ENCODE measurements at regions not wholly inside any gene's neighbourhood (a gene's known extent, or its start where the extent isn't known, plus 50 kb on each side); places are given as distances from the start of the nearest gene placed in this dataset.
"Not testable (repeated sequence)": the region's sequence is repeated elsewhere in the genome, so short reads cannot be mapped to it uniquely, and the experiment has no call there.

GRCh38 chr6:140276133-140276532 lies 901.7 kb upstream of the CITED2 start:
- no peak for DNase-seq

GRCh38 chr6:140275725-140276124 lies 901.3 kb upstream of the CITED2 start:
- no peak for DNase-seq

- DNase-seq, result no peak
These were observed 900.1 kb upstream of the CITED2 start for GRCh38 chr6:140274548-140274947.

GRCh38 chr6:140271759-140272377 lies 897.4 kb upstream of the CITED2 start:
- no peak for DNase-seq

GRCh38 chr6:140269591-140270165 lies 895.2 kb upstream of the CITED2 start:
- DNase-seq, result no peak

GRCh38 chr6:140264431-140264830 lies 890.0 kb upstream of the CITED2 start:
- DNase-seq, result no peak

GRCh38 chr6:140258302-140258701 lies 883.9 kb upstream of the CITED2 start:
- not testable (repeated sequence) for DNase-seq

- no peak for DNase-seq
These were observed 881.8 kb upstream of the CITED2 start for GRCh38 chr6:140256248-140256647.

GRCh38 chr6:140253096-140253495 lies 878.6 kb upstream of the CITED2 start:
- DNase-seq, result no peak

GRCh38 chr6:140252099-140252498 lies 877.7 kb upstream of the CITED2 start:
- DNase-seq, result no peak

- no peak for DNase-seq
These were observed 871.0 kb upstream of the CITED2 start for GRCh38 chr6:140245296-140246040.

- DNase-seq, result no peak
These were observed 862.8 kb upstream of the CITED2 start for GRCh38 chr6:140237251-140237650.

- no peak for DNase-seq
These were observed 862.3 kb upstream of the CITED2 start for GRCh38 chr6:140236732-140237131.

- DNase-seq, result no peak
These were observed 855.8 kb upstream of the CITED2 start for GRCh38 chr6:140230282-140230681.

- DNase-seq, result no peak
These were observed 854.0 kb upstream of the CITED2 start for GRCh38 chr6:140228491-140228890.

GRCh38 chr6:140226637-140227036 lies 852.2 kb upstream of the CITED2 start:
- DNase-seq, result no peak

- no peak for DNase-seq
These were observed 851.4 kb upstream of the CITED2 start for GRCh38 chr6:140225701-140226436.

- no peak for DNase-seq
These were observed 842.8 kb upstream of the CITED2 start for GRCh38 chr6:140217283-140217682.

GRCh38 chr6:140209775-140210174 lies 835.3 kb upstream of the CITED2 start:
- DNase-seq, result no peak

- DNase-seq, result peak; percentile 20
These were observed 833.8 kb upstream of the CITED2 start for GRCh38 chr6:140208286-140208685.

- no peak for DNase-seq
These were observed 831.5 kb upstream of the CITED2 start for GRCh38 chr6:140205795-140206593.

GRCh38 chr6:140204154-140204553 lies 829.7 kb upstream of the CITED2 start:
- DNase-seq, result no peak

GRCh38 chr6:140203661-140204147 lies 829.3 kb upstream of the CITED2 start:
- DNase-seq, result no peak

All from NCI-H1436 treated with DMSO at 0.1 percent for 48 hours (cell line).